GM21825 (cell line): ENCODE measurements at regions not wholly inside any gene's neighbourhood (a gene's known extent, or its start where the extent isn't known, plus 50 kb on each side); places are given as distances from the start of the nearest gene placed in this dataset.

Source experiments
- ATAC-seq: cut with Tn5 transposase; IDR thresholded peaks from one replicate; pipeline ENCODE4 v1.9.1; 2021; ENCODE audit warnings: mild to moderate bottlenecking, moderate library complexity; ENCODE audit not compliant: unreplicated experiment

DNA sequence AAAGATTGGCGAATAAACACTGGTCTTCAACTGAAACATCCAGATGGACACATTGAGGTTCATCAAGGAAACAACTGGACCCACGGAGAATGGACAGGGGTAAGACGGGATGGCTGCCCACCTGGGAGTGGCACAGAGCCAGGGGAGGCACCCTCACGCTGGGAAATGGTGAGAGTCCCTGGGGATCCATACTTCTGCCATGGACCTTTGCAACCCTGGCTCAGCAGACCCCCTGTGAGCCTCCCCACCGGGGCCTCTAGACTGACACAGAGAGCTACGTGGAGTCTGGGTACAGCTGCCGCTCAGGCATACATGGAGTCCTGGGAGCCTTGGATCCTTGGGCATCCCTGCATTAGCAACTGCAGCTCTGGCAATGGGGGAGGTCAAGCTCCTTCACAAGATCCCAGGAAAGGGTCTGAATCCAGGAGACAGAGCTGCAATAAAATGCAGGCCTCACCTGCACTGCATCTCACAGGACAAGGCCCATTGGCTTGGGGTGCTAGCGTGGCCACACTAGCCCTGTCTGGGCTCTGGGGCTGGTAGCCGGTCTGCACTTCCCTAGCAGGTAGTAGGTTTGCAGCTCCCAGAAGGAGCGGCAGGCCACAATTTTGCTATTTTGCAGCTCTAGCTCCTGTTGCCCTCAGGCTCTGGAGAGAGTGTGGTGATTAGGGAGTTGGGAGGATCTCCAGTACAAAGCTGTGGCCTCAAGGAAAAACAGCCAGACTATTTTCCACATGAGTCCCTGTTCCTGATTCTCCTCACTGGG lies 496.4 kb upstream of the LRRC4C start:
- ATAC-seq, result no peak

DNA sequence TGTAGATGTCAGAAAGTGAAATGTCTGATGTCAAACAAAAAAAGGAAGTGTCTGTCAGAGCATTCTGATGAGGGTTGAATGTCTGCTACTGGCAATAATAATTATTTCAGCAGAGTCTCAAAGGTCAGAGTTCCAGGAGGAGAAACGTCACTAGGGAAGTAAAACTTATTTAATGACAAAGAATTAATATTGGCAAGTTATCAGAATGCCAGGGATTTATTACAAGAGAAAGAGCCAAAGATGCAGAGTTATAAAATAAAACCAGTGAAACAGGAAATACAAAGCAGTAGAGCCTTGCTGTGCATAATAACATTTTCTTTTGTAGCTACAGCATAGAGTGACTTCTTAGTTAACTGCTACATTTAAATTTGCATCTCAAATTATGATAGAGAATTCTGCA lies 504.0 kb upstream of the LRRC4C start:
- no peak for ATAC-seq

DNA sequence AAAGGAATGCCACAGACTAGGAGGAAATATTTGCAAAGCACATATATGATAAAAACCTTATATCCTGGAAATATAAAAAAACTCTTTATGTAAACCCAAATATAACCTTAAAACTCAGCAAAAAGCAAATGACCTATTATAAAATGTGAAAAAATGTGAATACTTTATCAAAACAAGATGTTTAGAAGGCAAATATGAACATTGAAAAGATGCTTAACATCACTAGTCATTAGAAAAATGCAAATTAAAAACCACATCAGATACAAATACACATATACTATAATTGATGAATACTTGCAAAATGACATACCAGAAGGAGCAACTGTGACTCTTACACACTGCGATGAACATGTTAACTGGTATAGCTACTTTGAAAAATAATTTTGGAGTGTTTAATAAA lies 511.2 kb upstream of the LRRC4C start:
- no peak for ATAC-seq

DNA sequence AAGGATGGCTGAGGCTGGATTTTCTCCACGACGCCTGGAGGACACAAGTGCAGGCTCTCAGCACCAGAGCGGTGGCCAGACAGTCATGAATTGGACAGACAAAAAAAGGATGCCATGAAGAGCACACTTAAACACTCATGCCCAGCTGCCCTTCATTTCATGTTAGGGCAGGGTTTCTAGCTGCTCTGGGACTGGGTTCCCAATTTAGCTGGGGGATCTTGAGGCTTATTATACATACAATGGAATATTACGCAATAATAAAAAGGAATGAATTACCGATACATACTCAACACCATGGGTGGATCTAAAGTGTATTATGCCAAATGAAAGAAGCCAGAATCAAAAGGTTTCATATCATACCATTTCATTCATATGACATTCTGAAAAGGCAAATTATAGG lies 512.1 kb upstream of the LRRC4C start:
- no peak for ATAC-seq

DNA sequence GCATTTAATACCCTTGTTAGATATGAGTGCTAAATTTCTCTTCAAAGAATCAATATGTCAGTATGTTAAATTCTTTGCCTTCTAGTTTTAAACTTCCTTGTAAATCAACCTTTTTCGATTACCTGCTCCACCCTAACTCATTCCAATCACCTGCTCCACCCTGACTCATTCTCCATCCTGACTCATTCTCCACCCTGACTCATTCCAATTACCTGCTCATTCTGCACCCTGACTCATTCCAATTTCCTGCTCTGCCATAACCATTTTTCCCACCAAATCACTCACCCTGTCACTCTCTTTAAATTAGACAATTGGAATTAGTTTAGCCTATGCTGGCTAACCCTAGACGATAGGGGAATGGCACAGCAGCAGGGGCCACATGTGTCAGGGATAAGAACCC lies 519.5 kb upstream of the LRRC4C start:
- no peak for ATAC-seq

DNA sequence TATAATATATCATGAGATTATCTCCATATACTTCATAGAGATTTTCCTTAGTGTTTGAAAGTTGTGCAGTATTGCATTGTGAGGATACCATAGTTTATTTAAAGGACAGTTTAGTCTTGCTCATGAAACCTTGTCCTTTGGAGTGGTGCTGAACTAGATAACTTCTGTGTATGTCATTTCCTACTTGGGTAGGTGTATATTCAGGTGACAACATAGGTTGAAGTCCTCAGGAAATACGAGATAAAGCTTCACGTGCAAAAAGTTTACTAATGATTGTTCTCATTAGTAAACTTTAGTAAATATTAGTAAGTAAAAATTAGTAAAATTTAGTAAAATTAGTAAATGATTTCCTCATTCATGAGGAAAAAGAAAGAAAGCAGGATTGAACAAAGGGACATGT lies 521.3 kb upstream of the LRRC4C start:
- ATAC-seq, result no peak

DNA sequence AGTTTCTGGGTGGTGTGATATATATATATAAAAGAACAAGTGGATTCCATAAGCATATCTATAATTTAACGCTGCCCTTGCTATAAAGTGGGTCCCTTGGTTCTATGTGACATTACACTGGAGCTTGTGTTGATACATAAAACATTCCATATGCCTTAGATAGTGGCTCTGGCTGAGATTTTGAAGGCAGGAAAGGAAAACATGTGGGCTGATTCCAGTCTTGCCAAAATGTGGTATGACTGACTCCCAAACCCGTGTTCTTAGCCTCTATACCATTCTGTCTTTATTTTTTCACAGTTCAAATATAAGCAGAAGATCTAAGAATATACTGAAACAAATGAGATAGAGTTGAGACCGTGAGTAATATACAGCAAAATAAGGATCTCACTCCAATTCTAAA lies 522.8 kb upstream of the LRRC4C start:
- no peak for ATAC-seq

DNA sequence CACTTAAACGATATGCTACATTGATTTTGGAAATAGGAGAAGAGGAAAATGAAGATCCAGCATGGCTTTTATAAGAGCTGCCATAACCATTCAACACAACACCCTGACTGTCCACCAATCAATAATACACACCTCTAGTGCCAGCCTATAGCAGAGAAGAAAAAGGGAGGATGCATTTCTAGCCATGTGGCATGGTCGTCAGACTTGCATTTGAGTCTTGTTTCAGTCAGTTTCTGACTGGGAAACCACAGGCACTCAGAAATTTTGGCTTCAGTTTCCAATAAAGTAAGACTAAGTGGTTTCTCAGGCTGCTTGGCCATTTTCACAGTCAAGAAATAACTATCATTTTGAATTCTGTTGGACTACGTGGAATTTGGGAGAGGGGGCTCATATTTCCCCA lies 523.5 kb upstream of the LRRC4C start:
- ATAC-seq, result no peak

DNA sequence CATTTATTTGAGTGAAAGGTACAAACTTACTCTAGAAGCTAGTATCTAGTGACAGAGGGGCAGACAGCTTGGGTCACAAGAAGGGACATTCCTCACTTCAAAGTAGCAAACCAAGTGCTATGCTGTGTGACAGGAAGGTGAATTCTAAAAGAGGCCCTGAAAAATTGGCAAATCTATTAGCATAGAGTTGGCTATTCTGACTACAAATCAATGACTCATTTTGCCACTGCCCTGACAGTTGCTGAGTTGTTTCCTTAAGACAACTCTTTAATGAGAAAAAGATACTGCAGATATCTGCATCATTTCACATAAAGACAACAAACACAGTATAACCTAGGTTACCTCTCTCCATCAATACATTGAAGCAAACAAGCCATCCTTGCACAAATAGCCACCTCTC lies 524.0 kb upstream of the LRRC4C start:
- no peak for ATAC-seq

DNA sequence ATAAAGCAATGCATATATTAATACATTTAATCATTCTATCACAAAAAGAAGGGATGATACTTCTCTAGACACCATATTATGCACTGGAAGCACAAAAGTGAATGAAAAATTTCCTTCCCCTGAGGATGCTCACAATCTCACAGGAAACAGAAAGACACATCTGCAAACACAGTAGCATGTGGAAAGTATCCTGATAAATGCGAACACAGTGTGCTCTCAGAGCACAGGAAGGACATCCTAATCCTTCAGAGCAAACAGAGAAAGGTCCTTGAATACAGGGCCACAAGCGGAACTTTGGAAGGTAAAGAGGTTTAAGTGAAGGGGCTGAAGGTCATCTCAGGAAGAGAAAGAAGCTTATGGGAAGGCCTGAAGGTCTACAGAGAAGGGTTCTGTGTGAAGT lies 524.6 kb upstream of the LRRC4C start:
- ATAC-seq, result no peak

DNA sequence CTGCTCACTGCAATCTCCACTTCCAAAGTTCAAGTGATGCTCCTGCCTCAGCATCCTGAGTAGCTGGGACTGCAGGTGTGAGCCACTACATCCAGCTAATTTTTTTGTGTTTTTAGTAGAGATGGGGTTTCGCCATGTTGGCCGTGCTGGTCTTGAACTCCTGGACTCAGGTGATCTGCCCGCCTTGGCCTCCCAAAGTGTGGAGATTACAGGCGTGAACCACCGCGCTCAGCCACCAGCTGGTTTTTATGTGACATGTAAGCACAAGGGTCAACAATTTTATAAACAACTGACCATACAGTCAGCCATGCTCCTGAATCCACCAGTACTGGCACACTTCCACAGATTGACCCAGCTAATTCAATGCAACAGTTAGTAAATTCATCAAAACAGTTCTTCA lies 526.3 kb upstream of the LRRC4C start:
- no peak for ATAC-seq

DNA sequence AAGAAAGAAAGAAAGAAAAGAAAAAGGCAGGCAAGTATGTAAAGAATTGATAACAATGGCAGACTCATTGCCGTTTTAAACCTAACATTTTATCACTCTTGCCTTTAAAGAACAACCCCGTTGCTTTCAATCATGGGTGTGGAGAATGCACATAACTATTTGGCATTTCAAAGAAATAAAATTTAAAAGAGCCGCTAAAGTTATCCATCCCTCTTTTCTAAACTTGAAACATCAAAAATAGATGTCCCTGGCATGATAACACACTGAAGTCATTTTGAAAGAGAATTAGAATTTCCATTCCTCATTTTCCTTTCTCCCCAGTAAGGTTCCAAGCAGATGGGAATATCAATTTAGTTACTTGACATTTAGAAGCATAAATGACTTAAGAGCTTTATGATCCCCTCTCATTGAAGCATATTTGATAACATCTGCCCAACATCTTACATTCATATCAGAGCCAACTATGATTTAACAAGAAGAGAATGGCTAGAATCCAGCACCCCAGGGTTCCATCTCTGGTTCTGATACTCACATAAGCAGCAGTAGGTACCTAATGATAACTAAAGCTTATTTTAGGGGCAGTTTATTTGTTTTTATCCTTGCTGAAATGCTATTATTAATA lies 529.6 kb upstream of the LRRC4C start:
- no peak for ATAC-seq

DNA sequence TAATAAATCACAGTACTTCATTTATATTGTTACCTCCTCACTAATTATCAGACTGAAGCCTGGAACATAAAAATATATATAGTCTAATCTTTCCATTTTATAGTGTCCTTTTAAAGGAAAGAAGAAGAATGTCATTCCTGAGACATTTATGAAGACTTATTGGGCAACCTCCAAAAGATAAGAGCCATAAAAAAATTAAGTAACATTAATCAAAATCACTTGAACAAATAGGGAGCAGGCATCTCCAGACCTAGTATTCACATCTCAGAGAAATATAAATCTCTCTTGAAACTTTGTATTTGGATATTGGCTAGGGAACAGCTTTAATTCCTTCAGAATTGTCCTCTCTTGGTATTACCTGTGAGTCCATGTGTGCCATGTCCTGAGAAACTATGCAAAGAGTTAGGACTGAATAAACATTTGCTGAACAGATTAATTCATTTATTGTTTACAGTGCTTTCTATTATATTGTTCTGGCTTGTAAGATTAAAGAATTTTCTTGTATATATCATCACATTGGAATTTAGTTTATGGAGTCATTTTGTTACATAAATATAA lies 530.5 kb upstream of the LRRC4C start:
- no peak for ATAC-seq

DNA sequence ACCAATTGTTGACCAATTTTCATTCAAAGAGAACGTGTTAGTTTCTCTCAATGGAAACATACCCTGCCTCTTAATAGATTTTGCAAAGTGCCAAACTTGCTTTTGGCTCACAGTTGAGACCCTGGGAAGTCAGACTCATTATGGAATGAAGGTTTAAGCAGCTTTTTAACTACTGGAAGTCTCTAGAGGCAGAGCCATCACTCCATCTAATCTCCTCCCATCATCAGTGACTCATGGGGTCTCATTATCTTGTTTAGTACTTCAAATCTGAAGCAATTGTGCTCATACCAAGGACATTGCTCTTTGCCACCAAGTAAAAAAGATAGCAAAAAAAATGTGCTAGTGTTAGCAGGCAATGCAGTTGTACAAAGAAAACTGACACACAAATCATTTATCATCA lies 537.1 kb upstream of the LRRC4C start:
- no peak for ATAC-seq

DNA sequence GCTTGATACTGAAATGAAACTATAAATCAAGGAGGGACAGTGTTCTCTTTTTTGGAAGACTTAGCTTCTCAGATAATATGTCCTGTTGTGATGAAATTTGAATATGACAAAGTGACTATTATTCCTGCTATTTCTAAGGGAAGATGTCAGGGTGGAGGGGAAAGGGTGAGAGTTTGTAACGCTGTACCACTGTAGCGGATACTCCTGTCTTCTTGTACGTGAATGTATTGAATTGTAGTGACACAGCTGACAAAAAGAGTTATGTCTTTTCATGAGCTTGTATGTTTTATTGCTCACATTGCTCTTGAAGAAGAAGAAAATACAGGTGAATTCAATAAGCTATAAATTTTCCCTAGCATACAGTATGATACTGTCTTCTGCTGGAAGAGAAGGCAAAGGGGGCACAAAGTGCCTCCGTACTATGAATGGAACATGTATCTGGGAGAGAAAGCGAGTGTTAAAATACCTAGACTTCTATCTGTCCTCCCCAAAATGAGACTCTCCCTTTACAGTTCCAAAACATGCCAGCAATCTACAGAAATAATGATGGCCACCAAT lies 538.5 kb upstream of the LRRC4C start:
- no peak for ATAC-seq

DNA sequence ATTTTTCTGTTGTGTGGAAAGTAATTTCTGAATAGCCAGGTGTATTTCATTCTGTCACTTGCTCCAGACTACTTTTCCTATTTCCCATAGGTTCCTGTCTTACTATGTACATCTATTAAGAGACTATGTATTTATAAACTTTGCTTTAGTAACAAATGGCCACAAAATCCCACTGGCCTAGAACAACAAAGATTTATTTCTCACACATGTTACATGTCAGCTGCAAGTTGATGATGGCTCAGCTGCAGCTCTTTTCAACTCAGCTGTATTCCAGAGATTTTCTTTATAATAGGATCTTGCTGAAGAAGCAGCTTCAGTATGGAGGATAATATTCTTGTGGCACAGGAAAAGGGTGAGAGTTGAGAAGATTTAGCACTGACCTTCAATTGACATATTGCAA lies 539.6 kb upstream of the LRRC4C start:
- no peak for ATAC-seq

DNA sequence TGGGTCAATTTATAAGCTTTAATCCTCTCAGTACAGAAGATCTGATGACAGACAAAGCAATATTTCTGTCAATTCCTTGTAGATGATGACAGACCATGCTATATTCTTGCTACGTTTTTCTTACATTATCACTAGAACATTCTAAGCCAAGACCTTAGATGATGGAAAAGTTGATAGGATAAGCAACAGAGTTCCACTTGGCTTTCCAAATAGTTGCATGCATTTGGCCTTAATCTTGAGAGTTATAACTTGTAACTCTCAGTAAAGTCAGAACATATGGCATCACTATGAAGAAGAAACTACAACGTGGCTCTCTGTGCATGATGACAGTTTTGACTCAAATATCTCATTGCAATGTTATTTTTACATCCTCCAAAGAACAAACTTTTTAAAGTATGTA lies 544.3 kb upstream of the LRRC4C start:
- ATAC-seq, result no peak

DNA sequence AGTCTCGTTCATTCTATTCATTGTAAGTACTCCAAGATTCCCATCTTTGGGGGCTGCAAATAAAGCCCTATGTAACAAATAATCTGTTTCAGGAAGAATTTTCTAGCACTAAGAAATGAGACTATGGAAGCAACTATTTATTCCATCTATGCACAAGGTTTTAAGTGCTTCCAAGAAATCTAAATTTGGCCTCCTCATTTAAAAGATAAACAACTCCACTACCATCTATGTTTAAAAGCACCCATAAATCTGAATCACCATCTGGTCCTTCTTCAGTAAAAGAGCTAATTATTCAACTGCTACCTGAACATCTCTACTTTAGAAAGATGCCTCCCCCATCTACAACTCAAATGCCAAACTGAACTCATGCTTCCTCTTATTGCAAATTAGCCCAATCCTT lies 547.3 kb upstream of the LRRC4C start:
- no peak for ATAC-seq

DNA sequence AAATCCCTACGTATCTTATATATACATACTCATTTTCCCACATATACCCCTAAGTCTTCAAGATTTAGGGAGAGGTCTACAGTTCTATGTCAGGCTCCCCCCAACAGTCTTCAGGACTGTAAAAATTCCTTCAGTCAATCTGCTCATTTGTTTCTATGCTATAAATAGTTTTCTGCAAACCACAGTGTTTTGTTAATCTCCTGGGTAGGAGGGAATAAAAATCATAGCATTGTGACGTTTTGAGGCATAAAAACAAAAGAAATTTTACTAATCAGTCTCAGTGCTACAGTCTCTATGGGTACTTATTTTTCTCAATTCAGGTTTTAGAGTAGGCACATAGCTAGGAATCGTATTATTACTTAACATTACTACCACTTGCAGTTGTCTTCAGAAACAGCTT lies 552.8 kb upstream of the LRRC4C start:
- ATAC-seq, result no peak

DNA sequence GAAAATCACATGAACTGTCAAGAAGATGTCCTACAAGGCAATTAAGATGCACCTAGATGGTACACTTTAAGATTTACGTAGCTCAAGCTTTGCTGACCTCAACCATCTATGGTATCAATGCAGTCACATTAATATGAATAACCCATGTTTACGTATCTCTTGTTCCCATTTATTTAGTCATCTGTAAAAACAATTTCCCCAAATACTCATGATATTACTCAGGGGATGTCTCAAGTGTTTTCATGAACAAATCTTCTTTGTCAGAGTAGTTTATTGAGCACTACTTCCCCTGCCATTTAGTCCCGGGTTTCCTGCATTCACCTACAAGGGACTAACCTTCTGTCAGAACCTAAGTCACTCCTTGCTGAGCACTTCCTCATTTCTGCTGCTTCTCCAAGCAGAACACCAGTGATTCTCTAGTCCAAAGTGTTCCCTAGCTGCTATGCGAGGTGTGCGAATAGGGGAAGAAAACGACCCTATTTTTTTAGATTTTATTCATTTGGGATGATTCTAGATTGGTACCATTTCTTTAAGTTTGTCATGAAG lies 554.3 kb upstream of the LRRC4C start:
- no peak for ATAC-seq

DNA sequence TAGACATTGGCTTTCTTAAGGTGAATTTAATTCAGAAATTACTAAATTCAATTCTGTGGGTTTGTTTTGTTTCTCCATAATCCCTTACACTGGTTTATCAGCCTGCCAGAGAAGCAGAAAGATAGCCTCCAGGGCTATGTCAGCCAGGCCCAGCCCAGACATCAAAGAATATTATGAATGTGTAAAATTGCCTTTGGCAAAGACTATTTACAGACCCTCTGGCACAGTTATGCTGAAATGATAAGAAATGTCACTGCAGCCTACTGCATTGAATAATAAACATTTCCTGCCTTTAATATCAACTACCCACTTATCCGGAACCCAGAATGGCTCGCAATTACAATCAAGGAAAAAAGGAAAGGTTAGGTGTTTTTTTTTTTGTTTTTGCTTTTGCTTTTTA lies 562.5 kb upstream of the LRRC4C start:
- no peak for ATAC-seq

DNA sequence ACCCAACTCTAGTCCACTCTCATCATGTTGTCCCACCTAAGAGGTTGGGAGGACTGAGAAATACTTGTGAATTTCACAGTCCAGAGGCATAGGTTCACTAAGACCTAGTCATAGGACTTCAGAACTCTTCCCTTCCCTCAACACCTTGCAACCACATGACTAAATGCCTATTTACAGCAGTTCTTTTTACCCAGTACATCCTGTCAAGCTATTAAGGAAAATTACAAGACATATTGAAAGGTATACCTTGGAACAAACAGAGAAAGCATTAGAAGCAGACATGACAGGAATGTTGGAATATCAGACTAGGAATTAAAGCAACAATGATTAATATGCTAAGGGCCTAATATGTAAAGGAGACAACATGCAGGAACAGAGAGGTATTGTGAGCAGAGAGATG lies 563.8 kb upstream of the LRRC4C start:
- no peak for ATAC-seq
